Cardiac fibroblast (primary cell): ENCODE measurements at regions not wholly inside any gene's neighbourhood (a gene's known extent, or its start where the extent isn't known, plus 50 kb on each side); places are given as distances from the start of the nearest gene placed in this dataset.

Experiments used
- DNase-seq, 2 donors: peaks; one replicate each; pipeline versions ENCODE4 v3.0.0 to v3.0.0-alpha.2; 2010; ENCODE audit warnings: low read depth in 2 of 2
- H3K4me3 ChIP-seq, 2 donors: replicated peaks in 1 of 2; 1 replicate in 1 of 2; 2 replicates in 1 of 2; pipeline ENCODE4 v1.5.1; 2011; ENCODE audit warnings: low read depth in 2 of 2, low read length in 2 of 2, mild to moderate bottlenecking in 2 of 2, moderate library complexity in 1 of 2
- TF ChIP-seq, protein P1 (sequence below): IDR thresholded peaks from one replicate; pipeline ENCODE4 v1.5.1; 2011; ENCODE audit warnings: low read depth, mild to moderate bottlenecking, low read length, inconsistent platforms

DNA sequence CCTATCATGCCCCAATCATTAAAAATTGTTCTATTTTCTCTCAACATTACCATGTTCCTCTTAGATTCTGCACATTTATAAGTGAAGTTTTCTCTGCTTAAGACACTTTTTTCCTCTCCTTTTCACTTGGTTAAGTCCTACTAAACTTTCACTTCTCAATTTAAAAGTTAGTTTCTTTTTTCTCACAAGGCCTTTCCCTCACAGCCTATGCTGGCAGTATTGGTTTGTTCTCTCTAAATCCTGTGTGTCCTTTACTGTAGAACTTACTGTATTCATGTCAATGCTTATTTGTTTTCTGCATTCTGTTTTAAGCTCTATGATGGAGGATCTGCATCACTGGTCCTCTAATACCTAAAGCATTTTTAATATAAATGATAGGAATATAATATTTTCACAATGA lies 2816.6 kb downstream of the PCDH9 start:
- TF ChIP-seq, protein P1, sequence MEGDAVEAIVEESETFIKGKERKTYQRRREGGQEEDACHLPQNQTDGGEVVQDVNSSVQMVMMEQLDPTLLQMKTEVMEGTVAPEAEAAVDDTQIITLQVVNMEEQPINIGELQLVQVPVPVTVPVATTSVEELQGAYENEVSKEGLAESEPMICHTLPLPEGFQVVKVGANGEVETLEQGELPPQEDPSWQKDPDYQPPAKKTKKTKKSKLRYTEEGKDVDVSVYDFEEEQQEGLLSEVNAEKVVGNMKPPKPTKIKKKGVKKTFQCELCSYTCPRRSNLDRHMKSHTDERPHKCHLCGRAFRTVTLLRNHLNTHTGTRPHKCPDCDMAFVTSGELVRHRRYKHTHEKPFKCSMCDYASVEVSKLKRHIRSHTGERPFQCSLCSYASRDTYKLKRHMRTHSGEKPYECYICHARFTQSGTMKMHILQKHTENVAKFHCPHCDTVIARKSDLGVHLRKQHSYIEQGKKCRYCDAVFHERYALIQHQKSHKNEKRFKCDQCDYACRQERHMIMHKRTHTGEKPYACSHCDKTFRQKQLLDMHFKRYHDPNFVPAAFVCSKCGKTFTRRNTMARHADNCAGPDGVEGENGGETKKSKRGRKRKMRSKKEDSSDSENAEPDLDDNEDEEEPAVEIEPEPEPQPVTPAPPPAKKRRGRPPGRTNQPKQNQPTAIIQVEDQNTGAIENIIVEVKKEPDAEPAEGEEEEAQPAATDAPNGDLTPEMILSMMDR, result no peak
- no peak for DNase-seq
- no peak overlapping the region for H3K4me3 ChIP-seq

DNA sequence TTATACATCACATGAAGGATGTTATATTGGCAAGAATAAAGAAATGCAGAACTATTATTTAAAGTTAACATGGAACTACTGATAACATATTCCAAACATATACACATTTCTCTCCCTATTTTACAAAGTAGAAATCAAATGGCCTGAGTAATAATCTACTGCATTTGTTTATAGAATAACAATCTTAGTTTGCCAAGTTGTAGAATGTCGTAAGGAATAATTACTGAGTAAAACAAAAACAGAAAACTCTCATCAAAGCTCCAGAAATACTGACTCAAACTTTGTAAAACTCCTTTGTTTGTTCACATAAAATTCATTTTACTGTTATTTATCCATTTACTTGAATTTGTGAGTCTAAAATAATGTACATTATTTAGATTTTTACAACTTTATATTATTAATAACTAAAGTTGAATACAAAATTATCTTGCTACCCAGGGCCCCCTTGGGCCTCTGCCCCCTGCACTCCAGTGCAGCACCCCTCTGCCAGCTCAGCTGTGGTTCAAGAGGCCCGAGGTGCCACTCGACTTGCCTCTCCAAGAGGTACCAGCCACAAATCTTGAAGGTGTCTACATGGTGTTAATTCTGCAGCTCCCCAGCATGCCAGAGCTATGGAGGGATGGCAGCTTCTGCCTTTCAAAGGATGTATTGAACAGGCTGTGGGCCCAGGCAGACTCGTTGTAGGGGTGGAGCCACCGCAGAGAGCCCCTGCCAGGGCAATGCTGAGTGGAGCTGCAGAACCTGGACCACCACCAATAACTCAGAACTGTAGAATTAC lies 2819.7 kb downstream of the PCDH9 start:
- no peak overlapping the region for H3K4me3 ChIP-seq
- no peak for DNase-seq
- TF ChIP-seq, protein P1, result no peak

DNA sequence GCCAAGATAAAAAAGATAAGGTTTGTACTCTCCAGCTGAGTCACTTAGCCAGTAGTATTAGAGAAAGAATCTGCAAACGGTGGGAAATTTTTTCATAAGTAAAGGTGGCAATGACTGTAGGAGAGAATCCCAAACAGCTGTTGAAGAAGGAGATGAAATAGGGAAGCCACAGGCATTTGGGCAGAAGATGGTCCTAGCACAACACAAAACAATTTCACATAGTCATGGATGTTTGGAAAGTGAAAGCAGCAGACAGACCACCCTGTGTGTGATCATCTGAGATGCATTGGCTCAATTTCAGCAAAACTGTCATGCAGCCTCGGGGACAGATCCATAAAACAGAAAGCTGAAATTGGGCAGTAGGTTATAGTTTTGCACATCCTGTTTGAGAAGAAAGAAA lies 2832.4 kb downstream of the PCDH9 start:
- no peak overlapping the region for H3K4me3 ChIP-seq
- DNase-seq, result peak; percentile 0 to 1
- TF ChIP-seq, protein P1, result no peak

DNA sequence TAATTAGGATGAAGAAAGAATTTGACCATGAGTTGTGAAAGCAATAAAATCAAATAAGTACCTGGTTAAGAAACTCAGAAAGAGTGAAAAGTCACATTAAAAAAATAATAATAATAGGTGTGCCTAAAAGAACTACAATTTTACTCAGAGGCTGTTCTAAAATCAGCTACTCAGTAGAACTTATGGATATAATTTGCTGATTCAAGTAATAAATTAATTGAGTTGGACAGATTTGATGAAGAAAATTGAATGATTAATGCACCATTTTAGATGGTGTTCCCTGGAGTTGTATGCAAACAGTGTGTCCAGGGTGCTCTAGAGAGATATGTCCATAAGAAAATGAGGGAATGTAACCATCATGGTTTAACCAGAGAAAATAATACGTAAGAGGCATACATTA lies 2852.5 kb downstream of the PCDH9 start:
- TF ChIP-seq, protein P1, result no peak
- no peak overlapping the region for H3K4me3 ChIP-seq
- DNase-seq, result no peak

DNA sequence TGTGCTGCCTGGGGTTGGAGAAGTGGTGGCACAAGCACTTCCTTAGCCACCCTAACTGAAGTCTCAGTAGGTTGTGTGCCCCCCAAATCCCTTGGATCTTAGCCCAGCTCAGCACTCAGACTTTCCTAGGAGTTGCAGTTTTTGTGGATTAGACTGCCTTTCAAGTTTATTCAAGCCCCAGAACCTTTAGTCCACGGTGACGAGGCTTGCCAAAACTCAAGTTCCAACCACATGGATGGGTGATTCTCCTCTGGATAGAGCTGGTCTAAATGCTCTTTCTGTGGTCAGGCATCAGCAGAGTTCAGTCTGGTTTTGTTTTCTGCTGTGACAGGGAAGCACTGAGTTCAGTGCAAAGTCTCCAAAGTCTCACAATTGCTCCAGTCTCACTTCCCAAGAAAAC lies 2858.7 kb downstream of the PCDH9 start:
- no peak for DNase-seq
- no peak overlapping the region for H3K4me3 ChIP-seq
- TF ChIP-seq, protein P1, result no peak

DNA sequence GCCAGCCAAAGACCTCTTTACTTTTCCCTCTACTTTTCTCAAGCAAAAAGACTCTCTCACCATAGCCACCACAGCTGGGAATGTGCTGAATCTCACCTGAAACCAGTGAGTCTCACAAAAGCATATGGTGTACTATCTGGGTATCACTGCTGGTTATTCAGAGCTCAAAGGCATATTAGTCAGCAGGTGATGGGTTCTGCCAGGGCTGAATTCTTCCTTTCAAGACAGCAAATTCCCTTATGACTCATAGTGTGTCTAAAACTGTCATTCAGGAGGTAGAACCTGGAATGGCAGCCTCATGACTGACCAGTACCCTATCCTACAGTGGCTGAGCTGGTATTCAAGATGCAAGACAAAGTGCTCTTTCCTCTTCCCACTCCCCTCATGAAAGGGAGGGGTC lies 2859.1 kb downstream of the PCDH9 start:
- no peak overlapping the region for H3K4me3 ChIP-seq
- TF ChIP-seq, protein P1, result no peak
- peak in 1 of 2 donors; percentile 43 for DNase-seq

DNA sequence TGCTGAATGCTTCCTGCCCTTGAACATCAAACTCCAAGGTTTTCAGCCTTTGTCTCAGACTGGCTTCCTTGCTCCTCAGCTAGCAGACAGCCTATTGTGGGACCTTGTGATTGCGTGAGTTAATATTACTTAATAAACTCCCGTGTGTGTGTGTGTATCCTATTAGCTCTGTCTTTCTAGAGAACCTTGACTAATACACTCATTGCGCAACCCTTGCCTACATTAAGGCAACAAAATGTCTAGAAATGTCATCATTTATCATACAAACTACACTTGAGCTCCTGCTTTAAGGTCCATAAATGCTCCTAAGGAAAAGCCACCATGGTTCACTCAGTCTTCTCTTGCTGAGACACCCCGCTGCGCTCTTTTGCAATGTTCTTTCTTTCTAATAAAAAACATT lies 2861.0 kb downstream of the PCDH9 start:
- H3K4me3 ChIP-seq, result no peak overlapping the region
- TF ChIP-seq, protein P1, result no peak
- peak; percentile 6 to 56 for DNase-seq
